Endothelial cell of umbilical vein (primary cell): ENCODE measurements at regions not wholly inside any gene's neighbourhood (a gene's known extent, or its start where the extent isn't known, plus 50 kb on each side); places are given as distances from the start of the nearest gene placed in this dataset.

Experiments
- CTCF ChIP-seq, 2 donors: IDR thresholded peaks; 1 replicate in 1 of 2; 2 replicates in 1 of 2; pipeline ENCODE4 v1.5.1; 2011; ENCODE audit warnings: low read length in 2 of 2, mild to moderate bottlenecking in 2 of 2, moderate library complexity in 2 of 2, control low read depth in 1 of 2, inconsistent platforms in 1 of 2, low read depth in 1 of 2; ENCODE audit not compliant: insufficient read depth in 1 of 2; ENCODE audit errors: extremely low read depth in 1 of 2
- JUN ChIP-seq: IDR thresholded peaks from 2 replicates; pipeline ENCODE4 v1.6.1; 2011; ENCODE audit warnings: borderline replicate concordance, low read depth; ENCODE audit not compliant: insufficient read length, insufficient read depth
- MYC ChIP-seq: IDR thresholded peaks from one replicate; pipeline ENCODE4 v1.6.1; 2011; ENCODE audit warnings: mild to moderate bottlenecking, low read depth, low read length
- POLR2A ChIP-seq: IDR thresholded peaks from 2 replicates; pipeline ENCODE4 v1.6.1; 2012; ENCODE audit warnings: low read depth, mild to moderate bottlenecking, control low read depth, low read length

DNA sequence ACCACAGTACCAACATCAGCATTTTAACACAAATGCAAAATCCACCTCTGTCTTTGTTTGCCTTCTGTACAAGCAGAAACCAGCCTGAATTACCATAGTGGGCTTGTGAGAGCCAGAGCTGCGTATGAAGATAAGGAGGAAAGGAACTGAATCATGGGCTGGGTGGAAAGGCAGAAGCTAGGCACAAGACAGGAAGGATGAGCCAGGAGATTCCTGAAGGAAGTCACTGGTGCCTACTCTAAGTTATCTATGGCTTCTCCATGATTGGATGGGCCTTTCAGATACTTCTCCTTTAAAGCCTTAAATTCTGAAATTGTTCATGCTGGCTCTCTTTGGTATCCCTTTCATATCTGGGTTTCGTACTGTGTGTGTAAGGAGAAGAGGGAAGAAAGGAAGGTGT lies 140.6 kb downstream of the LCA5 start:
- TF ChIP-seq CTCF (IDR thresholded peaks at IDR 0.05; ENCODE audit: extremely low read depth in 1 of 2, insufficient read depth in 1 of 2, low read depth in 1 of 2, low read length in 2 of 2) (no peak), POLR2A (no peak), JUN (no peak), MYC (no peak)
